ENCODE measurements at regions not wholly inside any gene's neighbourhood (a gene's known extent, or its start where the extent isn't known, plus 50 kb on each side); places are given as distances from the start of the nearest gene placed in this dataset.
"Not testable (repeated sequence)": the region's sequence is repeated elsewhere in the genome, so short reads cannot be mapped to it uniquely, and the experiment has no call there.

DNA sequence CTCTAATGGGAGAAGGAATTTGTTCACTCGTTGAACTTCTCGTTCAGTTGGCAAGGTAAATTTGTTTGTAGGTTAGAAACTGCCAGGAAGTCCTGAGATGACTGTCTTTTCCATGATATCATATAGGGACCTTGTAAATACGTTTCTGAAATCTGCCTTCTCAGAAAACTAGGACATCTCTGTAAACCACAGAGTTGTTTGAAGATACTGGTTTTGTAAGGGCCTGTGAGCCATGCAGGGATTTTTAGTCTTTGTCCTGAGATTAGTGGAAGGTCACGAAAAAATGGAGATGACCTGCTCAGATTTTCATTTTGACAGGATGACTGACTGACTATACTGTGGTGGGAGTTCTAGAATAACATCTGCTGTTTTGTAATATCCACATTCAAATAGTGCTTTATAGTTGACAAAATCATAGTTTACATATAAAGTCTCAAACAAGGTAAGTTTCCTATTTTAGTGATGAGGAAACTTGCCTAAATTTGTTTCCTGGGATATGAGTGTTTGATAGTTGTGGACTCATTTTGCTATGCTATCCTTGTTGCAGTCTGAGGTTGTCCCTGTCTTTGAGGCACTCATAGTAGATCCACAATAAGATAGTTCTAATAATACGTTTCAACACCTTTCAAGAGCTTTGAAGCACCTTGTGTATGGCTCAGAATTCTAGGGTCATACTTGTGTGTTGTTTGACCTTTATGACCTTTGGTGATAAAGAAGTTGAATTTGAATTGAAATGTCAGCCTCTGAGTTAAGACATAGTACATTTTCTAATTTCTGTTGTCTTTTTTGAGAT, 107.3 kb upstream of the PLGLB1 start:
- H3K27ac ChIP-seq (ENCODE audit: low read depth, low read length); H3K27me3 ChIP-seq (ENCODE audit: control insufficient read depth in 5 of 5, insufficient read depth in 4 of 5, low read length in 5 of 5); H3K4me1 ChIP-seq (ENCODE audit: control insufficient read depth in 5 of 5, insufficient read depth in 5 of 5, low read length in 5 of 5); H3K36me3 ChIP-seq (ENCODE audit: control insufficient read depth in 5 of 5, insufficient read depth in 5 of 5, low read length in 5 of 5); H3K4me3 ChIP-seq (ENCODE audit: low read depth in 1 of 5, low read length in 5 of 5); H3K9ac ChIP-seq (ENCODE audit: low read length in 5 of 5); H3K9me3 ChIP-seq (ENCODE audit: control insufficient read depth in 5 of 5, low read length in 5 of 5): not testable (repeated sequence)

- H3K4me1 ChIP-seq (ENCODE audit: control insufficient read depth in 5 of 5, insufficient read depth in 5 of 5, low read length in 5 of 5); H3K4me3 ChIP-seq (ENCODE audit: low read depth in 1 of 5, low read length in 5 of 5); H3K27me3 ChIP-seq (ENCODE audit: control insufficient read depth in 5 of 5, insufficient read depth in 4 of 5, low read length in 5 of 5); H3K36me3 ChIP-seq (ENCODE audit: control insufficient read depth in 5 of 5, insufficient read depth in 5 of 5, low read length in 5 of 5); H3K9ac ChIP-seq (ENCODE audit: low read length in 5 of 5); H3K9me3 ChIP-seq (ENCODE audit: control insufficient read depth in 5 of 5, low read length in 5 of 5); H3K27ac ChIP-seq (ENCODE audit: low read depth, low read length): not testable (repeated sequence)
Observed at GRCh38 chr2:87132577-87132976, 110.9 kb upstream of the PLGLB1 start.

- not testable (repeated sequence) for H3K27ac ChIP-seq (ENCODE audit: low read depth, low read length); H3K9me3 ChIP-seq (ENCODE audit: control insufficient read depth in 5 of 5, low read length in 5 of 5); H3K4me1 ChIP-seq (ENCODE audit: control insufficient read depth in 5 of 5, insufficient read depth in 5 of 5, low read length in 5 of 5); H3K27me3 ChIP-seq (ENCODE audit: control insufficient read depth in 5 of 5, insufficient read depth in 4 of 5, low read length in 5 of 5); H3K4me3 ChIP-seq (ENCODE audit: low read depth in 1 of 5, low read length in 5 of 5); H3K9ac ChIP-seq (ENCODE audit: low read length in 5 of 5); H3K36me3 ChIP-seq (ENCODE audit: control insufficient read depth in 5 of 5, insufficient read depth in 5 of 5, low read length in 5 of 5)
Observed at GRCh38 chr2:87151835-87152493, 130.3 kb upstream of the PLGLB1 start.

DNA sequence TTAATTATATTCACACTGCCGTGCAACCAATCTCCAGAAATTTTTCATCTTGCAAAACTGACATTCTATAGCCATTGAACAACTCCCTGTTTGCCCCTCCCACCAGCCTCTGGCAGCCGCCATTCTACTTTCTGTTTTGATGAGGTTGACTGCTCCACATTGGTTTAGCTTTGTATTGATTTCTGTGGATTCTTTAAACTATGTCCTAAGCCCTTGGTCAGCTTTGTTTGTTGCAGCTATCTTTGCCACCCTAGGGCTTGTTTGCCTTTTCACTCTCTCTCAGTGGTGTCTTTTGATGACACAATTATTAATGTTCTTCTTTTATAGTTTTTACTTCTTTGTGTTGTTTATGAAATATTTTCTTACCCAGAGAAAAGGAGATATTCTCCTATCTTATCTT, 152.8 kb upstream of the PLGLB1 start:
- H3K9ac ChIP-seq (ENCODE audit: low read length in 5 of 5); H3K36me3 ChIP-seq (ENCODE audit: control insufficient read depth in 5 of 5, insufficient read depth in 5 of 5, low read length in 5 of 5); H3K4me3 ChIP-seq (ENCODE audit: low read depth in 1 of 5, low read length in 5 of 5); H3K27me3 ChIP-seq (ENCODE audit: control insufficient read depth in 5 of 5, insufficient read depth in 4 of 5, low read length in 5 of 5); H3K4me1 ChIP-seq (ENCODE audit: control insufficient read depth in 5 of 5, insufficient read depth in 5 of 5, low read length in 5 of 5); H3K9me3 ChIP-seq (ENCODE audit: control insufficient read depth in 5 of 5, low read length in 5 of 5); H3K27ac ChIP-seq (ENCODE audit: low read depth, low read length): not testable (repeated sequence)

- H3K4me3 ChIP-seq (ENCODE audit: low read depth in 1 of 5, low read length in 5 of 5); H3K36me3 ChIP-seq (ENCODE audit: control insufficient read depth in 5 of 5, insufficient read depth in 5 of 5, low read length in 5 of 5); H3K27me3 ChIP-seq (ENCODE audit: control insufficient read depth in 5 of 5, insufficient read depth in 4 of 5, low read length in 5 of 5); H3K27ac ChIP-seq (ENCODE audit: low read depth, low read length); H3K9ac ChIP-seq (ENCODE audit: low read length in 5 of 5); H3K4me1 ChIP-seq (ENCODE audit: control insufficient read depth in 5 of 5, insufficient read depth in 5 of 5, low read length in 5 of 5); H3K9me3 ChIP-seq (ENCODE audit: control insufficient read depth in 5 of 5, low read length in 5 of 5): not testable (repeated sequence)
Observed at GRCh38 chr2:87183373-87183772, 161.7 kb upstream of the PLGLB1 start.

GRCh38 chr2:87184260-87184659, 162.6 kb upstream of the PLGLB1 start:
- not testable (repeated sequence) for H3K4me3 ChIP-seq (ENCODE audit: low read depth in 1 of 5, low read length in 5 of 5); H3K4me1 ChIP-seq (ENCODE audit: control insufficient read depth in 5 of 5, insufficient read depth in 5 of 5, low read length in 5 of 5); H3K27me3 ChIP-seq (ENCODE audit: control insufficient read depth in 5 of 5, insufficient read depth in 4 of 5, low read length in 5 of 5); H3K36me3 ChIP-seq (ENCODE audit: control insufficient read depth in 5 of 5, insufficient read depth in 5 of 5, low read length in 5 of 5); H3K9ac ChIP-seq (ENCODE audit: low read length in 5 of 5); H3K9me3 ChIP-seq (ENCODE audit: control insufficient read depth in 5 of 5, low read length in 5 of 5); H3K27ac ChIP-seq (ENCODE audit: low read depth, low read length)

DNA sequence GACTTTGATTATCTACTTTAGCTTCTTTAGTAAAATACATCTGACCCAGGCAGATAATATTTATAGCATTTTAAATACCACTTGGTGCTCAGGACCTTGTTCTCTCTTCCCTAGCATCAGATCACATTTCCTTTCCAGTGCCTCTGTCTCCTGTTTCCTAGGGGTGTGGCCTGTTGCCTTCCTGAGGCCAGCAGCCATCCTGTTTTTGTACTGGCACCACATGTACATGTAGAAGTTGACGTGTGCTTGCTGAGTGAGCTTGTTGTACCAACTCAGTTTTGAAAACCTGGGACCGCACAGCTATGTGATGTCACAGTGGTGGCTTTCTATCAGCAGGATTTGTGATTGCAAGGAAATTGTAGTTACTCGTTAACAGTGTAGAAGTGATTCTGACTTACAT, 167.6 kb upstream of the PLGLB1 start:
- H3K9me3 ChIP-seq (ENCODE audit: control insufficient read depth in 5 of 5, low read length in 5 of 5); H3K36me3 ChIP-seq (ENCODE audit: control insufficient read depth in 5 of 5, insufficient read depth in 5 of 5, low read length in 5 of 5); H3K4me1 ChIP-seq (ENCODE audit: control insufficient read depth in 5 of 5, insufficient read depth in 5 of 5, low read length in 5 of 5); H3K27me3 ChIP-seq (ENCODE audit: control insufficient read depth in 5 of 5, insufficient read depth in 4 of 5, low read length in 5 of 5); H3K9ac ChIP-seq (ENCODE audit: low read length in 5 of 5); H3K27ac ChIP-seq (ENCODE audit: low read depth, low read length); H3K4me3 ChIP-seq (ENCODE audit: low read depth in 1 of 5, low read length in 5 of 5): not testable (repeated sequence)

DNA sequence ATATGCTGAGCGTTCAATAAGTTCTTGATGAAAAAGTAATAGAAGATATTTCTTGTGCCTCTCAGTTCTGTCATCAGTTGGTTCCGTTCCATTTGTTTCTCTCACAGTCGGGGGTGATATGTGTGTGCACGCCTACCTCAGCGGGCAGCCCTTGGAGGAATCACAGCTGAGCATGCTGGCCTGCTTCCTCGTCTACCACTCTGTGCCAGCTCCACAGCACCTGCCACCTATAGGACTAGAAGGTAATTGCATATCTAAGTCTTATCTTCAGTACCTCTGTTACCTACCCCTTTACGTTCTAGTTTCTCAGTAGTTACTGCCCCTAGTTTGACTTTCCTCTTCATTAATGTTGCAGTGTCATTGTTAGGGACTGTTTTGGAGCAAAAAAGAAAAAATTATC, 171.7 kb upstream of the PLGLB1 start:
- not testable (repeated sequence) for H3K27ac ChIP-seq (ENCODE audit: low read depth, low read length); H3K27me3 ChIP-seq (ENCODE audit: control insufficient read depth in 5 of 5, insufficient read depth in 4 of 5, low read length in 5 of 5); H3K4me1 ChIP-seq (ENCODE audit: control insufficient read depth in 5 of 5, insufficient read depth in 5 of 5, low read length in 5 of 5); H3K4me3 ChIP-seq (ENCODE audit: low read depth in 1 of 5, low read length in 5 of 5); H3K36me3 ChIP-seq (ENCODE audit: control insufficient read depth in 5 of 5, insufficient read depth in 5 of 5, low read length in 5 of 5); H3K9me3 ChIP-seq (ENCODE audit: control insufficient read depth in 5 of 5, low read length in 5 of 5); H3K9ac ChIP-seq (ENCODE audit: low read length in 5 of 5)

GRCh38 chr2:87194254-87194999, 172.8 kb upstream of the PLGLB1 start:
- H3K4me3 ChIP-seq (ENCODE audit: low read depth in 1 of 5, low read length in 5 of 5); H3K9ac ChIP-seq (ENCODE audit: low read length in 5 of 5); H3K36me3 ChIP-seq (ENCODE audit: control insufficient read depth in 5 of 5, insufficient read depth in 5 of 5, low read length in 5 of 5); H3K9me3 ChIP-seq (ENCODE audit: control insufficient read depth in 5 of 5, low read length in 5 of 5); H3K4me1 ChIP-seq (ENCODE audit: control insufficient read depth in 5 of 5, insufficient read depth in 5 of 5, low read length in 5 of 5); H3K27ac ChIP-seq (ENCODE audit: low read depth, low read length); H3K27me3 ChIP-seq (ENCODE audit: control insufficient read depth in 5 of 5, insufficient read depth in 4 of 5, low read length in 5 of 5): not testable (repeated sequence)

DNA sequence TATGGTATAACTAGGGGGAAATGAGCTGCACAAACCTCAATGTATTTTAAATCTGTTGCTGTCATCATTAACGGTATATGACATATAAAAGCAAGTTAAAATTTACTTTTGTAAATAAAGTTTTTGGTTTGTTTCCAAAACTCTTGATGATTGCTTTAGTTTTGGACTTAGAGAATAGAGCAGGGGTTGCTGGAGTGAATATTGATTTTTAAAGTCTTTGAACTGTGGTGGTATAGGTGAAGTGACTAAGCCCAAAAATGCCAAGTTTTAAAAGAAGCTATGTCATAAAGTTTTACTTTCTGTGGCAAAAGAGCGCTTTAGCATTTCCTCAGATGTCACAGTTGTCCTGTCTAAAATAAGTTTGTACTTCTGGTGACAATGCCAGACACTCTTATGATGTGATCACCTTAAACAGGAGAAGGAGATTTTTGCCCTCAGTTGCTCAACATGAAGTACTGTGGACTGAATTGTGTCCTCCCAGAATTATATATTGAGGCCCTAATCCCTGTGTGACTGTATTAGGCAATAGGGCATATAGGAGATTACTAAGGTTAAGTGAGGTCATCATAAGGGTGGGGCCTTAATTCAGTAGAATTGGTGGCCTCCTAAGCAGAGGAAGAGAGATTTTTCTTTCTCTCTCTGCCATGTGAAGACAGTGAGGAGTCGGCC, 175.2 kb upstream of the PLGLB1 start:
- H3K9me3 ChIP-seq (ENCODE audit: control insufficient read depth in 5 of 5, low read length in 5 of 5); H3K9ac ChIP-seq (ENCODE audit: low read length in 5 of 5); H3K4me3 ChIP-seq (ENCODE audit: low read depth in 1 of 5, low read length in 5 of 5); H3K27ac ChIP-seq (ENCODE audit: low read depth, low read length); H3K36me3 ChIP-seq (ENCODE audit: control insufficient read depth in 5 of 5, insufficient read depth in 5 of 5, low read length in 5 of 5); H3K4me1 ChIP-seq (ENCODE audit: control insufficient read depth in 5 of 5, insufficient read depth in 5 of 5, low read length in 5 of 5); H3K27me3 ChIP-seq (ENCODE audit: control insufficient read depth in 5 of 5, insufficient read depth in 4 of 5, low read length in 5 of 5): not testable (repeated sequence)

Data from subcutaneous abdominal adipose tissue (tissue), 5 donors.